OCI-LY1 (cell line): ENCODE measurements at regions not wholly inside any gene's neighbourhood (a gene's known extent, or its start where the extent isn't known, plus 50 kb on each side); places are given as distances from the start of the nearest gene placed in this dataset.
"Not testable (repeated sequence)": the region's sequence is repeated elsewhere in the genome, so short reads cannot be mapped to it uniquely, and the experiment has no call there.

Experiments used
- H2AFZ ChIP-seq: fragments of 200-600 bp; sonication (generic), shearing (Covaris generic); 2 replicates; pipeline ENCODE4 v1.6.0; 2014; ENCODE audit warnings: antibody characterized with exemption, mild to moderate bottlenecking, low read length
- H3F3A ChIP-seq: fragments of 200-600 bp; sonication (generic), shearing (Covaris generic); 2 replicates; pipeline ENCODE4 v1.6.0; 2014; ENCODE audit warnings: mild to moderate bottlenecking, antibody characterized with exemption, low read length, moderate library complexity; ENCODE audit not compliant: insufficient read depth
- H3K27ac ChIP-seq: fragments of 200-600 bp; sonication (generic); 2 replicates; pipeline ENCODE4 v1.5.1; 2014; ENCODE audit warnings: low read length, mixed run types, mild to moderate bottlenecking, low read depth; ENCODE audit not compliant: poor library complexity, severe bottlenecking
- H3K27me3 ChIP-seq: fragments of 200-600 bp; sonication (generic); 2 replicates; pipeline ENCODE4 v1.6.0; 2014; ENCODE audit warnings: antibody characterized with exemption, mild to moderate bottlenecking, low read length, moderate library complexity; ENCODE audit not compliant: insufficient read depth
- H3K36me3 ChIP-seq: fragments of 200-600 bp; sonication (generic); 2 replicates; pipeline ENCODE4 v1.6.1; 2014; ENCODE audit warnings: mild to moderate bottlenecking, antibody characterized with exemption, low read length, moderate library complexity, mixed read lengths; ENCODE audit not compliant: insufficient read depth
- H3K4me1 ChIP-seq: fragments of 200-600 bp; sonication (generic); 2 replicates; pipeline ENCODE4 v1.5.1; 2014; ENCODE audit warnings: mild to moderate bottlenecking, low read length, moderate library complexity; ENCODE audit not compliant: insufficient read depth, severe bottlenecking
- H3K4me2 ChIP-seq: fragments of 200-600 bp; sonication (generic), shearing (Covaris generic); 2 replicates; pipeline ENCODE4 v1.6.1; 2014; ENCODE audit warnings: low read length
- H3K4me3 ChIP-seq: fragments of 200-600 bp; sonication (generic); 2 replicates; pipeline ENCODE4 v1.5.1; 2014; ENCODE audit warnings: low read length, low read depth, mild to moderate bottlenecking, mixed read lengths; ENCODE audit not compliant: poor library complexity, severe bottlenecking
- H3K79me2 ChIP-seq: fragments of 200-600 bp; shearing (Covaris generic); 2 replicates; pipeline ENCODE4 v1.6.1; 2016; ENCODE audit warnings: mixed run types, low read length, mixed read lengths; ENCODE audit not compliant: insufficient read depth
- H3K9ac ChIP-seq: fragments of 200-600 bp; sonication (generic), shearing (Covaris generic); 2 replicates; pipeline ENCODE4 v1.6.1; 2014; ENCODE audit warnings: mild to moderate bottlenecking, low read length, mixed read lengths
- H3K9me2 ChIP-seq: fragments of 200-600 bp; sonication (generic), shearing (Covaris generic); 2 replicates; pipeline ENCODE4 v1.6.1; 2014; ENCODE audit warnings: low read depth, mild to moderate bottlenecking, low read length, mixed read lengths
- H3K9me3 ChIP-seq: fragments of 200-600 bp; shearing (Covaris generic); 2 replicates; pipeline ENCODE4 v1.6.1; 2014; ENCODE audit warnings: low read length, mixed read lengths
- H4K20me1 ChIP-seq: fragments of 200-600 bp; sonication (generic), shearing (Covaris generic); 2 replicates; pipeline ENCODE4 v1.6.0; 2016; ENCODE audit warnings: mild to moderate bottlenecking, low read length; ENCODE audit not compliant: insufficient read depth
- EZH2 ChIP-seq: fragments of 200-600 bp; sonication (generic), shearing (Covaris generic); IDR thresholded peaks from 2 replicates; pipeline ENCODE4 v1.8.0; 2017; ENCODE audit warnings: borderline replicate concordance, mixed run types, mild to moderate bottlenecking, antibody characterized with exemption, low read length, moderate library complexity, mixed read lengths
- TF ChIP-seq, protein P1 (sequence below): fragments of 200-600 bp; sonication (generic), shearing (Covaris generic); IDR thresholded peaks from 2 replicates; pipeline ENCODE4 v1.5.1; 2017; ENCODE audit warnings: mild to moderate bottlenecking, antibody characterized with exemption, low read length, moderate library complexity, mixed read lengths

DNA sequence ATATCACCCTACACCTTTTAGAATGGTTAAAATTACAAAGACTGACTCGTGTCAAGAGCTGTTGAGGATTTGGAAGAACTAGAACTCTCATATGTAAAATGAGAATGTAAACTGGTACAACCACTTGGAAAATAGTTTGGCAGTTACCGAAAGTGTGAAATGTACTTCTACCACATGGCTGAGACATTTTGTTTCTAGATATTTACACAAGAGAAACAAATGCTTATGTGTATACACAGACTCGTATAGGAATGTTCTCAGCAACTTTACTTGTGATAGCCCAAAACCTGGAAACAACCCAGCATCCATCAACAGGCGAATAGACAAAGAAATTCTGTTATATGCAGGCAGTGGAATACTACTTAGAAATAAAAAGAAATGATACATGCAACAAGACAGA, 103.0 kb downstream of the BRMS1L start:
- H2AFZ ChIP-seq: no peak overlapping the region
- TF ChIP-seq, protein P1, sequence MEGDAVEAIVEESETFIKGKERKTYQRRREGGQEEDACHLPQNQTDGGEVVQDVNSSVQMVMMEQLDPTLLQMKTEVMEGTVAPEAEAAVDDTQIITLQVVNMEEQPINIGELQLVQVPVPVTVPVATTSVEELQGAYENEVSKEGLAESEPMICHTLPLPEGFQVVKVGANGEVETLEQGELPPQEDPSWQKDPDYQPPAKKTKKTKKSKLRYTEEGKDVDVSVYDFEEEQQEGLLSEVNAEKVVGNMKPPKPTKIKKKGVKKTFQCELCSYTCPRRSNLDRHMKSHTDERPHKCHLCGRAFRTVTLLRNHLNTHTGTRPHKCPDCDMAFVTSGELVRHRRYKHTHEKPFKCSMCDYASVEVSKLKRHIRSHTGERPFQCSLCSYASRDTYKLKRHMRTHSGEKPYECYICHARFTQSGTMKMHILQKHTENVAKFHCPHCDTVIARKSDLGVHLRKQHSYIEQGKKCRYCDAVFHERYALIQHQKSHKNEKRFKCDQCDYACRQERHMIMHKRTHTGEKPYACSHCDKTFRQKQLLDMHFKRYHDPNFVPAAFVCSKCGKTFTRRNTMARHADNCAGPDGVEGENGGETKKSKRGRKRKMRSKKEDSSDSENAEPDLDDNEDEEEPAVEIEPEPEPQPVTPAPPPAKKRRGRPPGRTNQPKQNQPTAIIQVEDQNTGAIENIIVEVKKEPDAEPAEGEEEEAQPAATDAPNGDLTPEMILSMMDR: no peak
- TF ChIP-seq EZH2: no peak
- H3F3A ChIP-seq: no peaks in the 10 kb centered on the region
- no peak overlapping the region for H3K27ac ChIP-seq
- H3K4me3 ChIP-seq: no peak overlapping the region
- H3K4me1 ChIP-seq: no peaks in the 10 kb centered on the region
- no peaks in the 10 kb centered on the region for H3K79me2 ChIP-seq
- H3K36me3 ChIP-seq: no peaks in the 10 kb centered on the region
- H4K20me1 ChIP-seq: no peaks in the 10 kb centered on the region; the same call in 1 of the 2 replicates
- H3K9ac ChIP-seq: no peak overlapping the region
- H3K9me2 ChIP-seq: no peaks in the 10 kb centered on the region
- H3K9me3 ChIP-seq: no peaks in the 10 kb centered on the region
- H3K27me3 ChIP-seq: no peaks in the 10 kb centered on the region
- H3K4me2 ChIP-seq: no peak overlapping the region

DNA sequence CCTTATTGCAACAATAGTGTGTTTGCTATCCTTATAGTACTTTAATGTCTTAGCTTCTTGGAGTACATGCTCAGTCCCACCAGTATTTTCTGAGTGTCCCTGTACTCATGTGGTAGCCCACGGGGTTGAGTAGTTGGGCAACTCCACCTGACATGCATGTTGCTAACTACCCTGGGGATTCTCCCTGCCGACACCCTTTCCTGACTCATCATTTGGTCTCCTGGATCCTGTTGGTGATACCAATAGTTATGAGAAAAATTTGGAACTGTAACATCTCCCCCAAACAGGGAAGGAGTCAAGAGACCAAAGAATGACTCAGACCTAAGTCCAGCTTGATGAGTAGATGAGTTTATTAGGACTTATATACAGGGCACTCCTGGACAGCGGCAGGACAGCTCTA, 101.6 kb downstream of the BRMS1L start:
- Histone ChIP-seq H3K9me2 (no peaks in the 10 kb centered on the region), H3K4me3 (no peak overlapping the region), H3K27me3 (no peaks in the 10 kb centered on the region)

DNA sequence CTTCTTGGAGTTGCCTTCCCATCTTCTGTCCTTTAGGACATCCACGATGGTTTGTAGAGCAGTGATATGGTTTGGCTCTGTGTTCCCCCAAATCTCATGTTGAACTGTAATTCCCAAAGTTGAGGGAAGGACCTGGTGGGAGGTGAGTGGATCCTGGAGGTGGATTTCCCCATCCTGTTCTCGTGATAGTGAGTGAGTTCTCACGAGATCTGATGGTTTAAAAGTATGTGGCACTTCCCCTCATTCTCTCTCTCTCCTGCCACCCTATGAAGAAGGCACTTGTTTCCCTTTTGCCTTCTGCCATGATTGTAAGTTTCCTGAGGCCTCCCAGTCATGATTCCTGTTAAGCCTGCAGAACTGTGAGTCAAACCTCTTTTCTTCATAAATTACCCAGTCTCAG, 99.2 kb downstream of the BRMS1L start:
- H3K4me3 ChIP-seq: no peak overlapping the region
- no peaks in the 10 kb centered on the region for H3K79me2 ChIP-seq
- H3K9ac ChIP-seq: no peak overlapping the region
- no peaks in the 10 kb centered on the region for H3K27me3 ChIP-seq
- no peaks in the 10 kb centered on the region for H3K9me2 ChIP-seq
- no peaks in the 10 kb centered on the region for H3K9me3 ChIP-seq
- no peaks in the 10 kb centered on the region for H3F3A ChIP-seq
- TF ChIP-seq, protein P1: no peak
- TF ChIP-seq EZH2: no peak
- H3K4me2 ChIP-seq: no peak overlapping the region
- H3K4me1 ChIP-seq: no peaks in the 10 kb centered on the region
- H2AFZ ChIP-seq: no peak overlapping the region
- no peaks in the 10 kb centered on the region; the same call in 1 of the 2 replicates for H4K20me1 ChIP-seq
- no peaks in the 10 kb centered on the region for H3K36me3 ChIP-seq
- H3K27ac ChIP-seq: no peak overlapping the region

More for the DNA sequence above, 101.6 kb downstream of the BRMS1L start:
- H3K36me3 ChIP-seq: no peaks in the 10 kb centered on the region
- H4K20me1 ChIP-seq: no peaks in the 10 kb centered on the region; the same call in 1 of the 2 replicates
- no peaks in the 10 kb centered on the region for H3K79me2 ChIP-seq
- H3K9ac ChIP-seq: no peak overlapping the region
- H3K9me3 ChIP-seq: no peaks in the 10 kb centered on the region
- no peak overlapping the region for H2AFZ ChIP-seq
- no peak overlapping the region for H3K4me2 ChIP-seq
- no peaks in the 10 kb centered on the region for H3K4me1 ChIP-seq
- H3K27ac ChIP-seq: no peak overlapping the region
- H3F3A ChIP-seq: no peaks in the 10 kb centered on the region
- TF ChIP-seq, protein P1: no peak
- no peak for TF ChIP-seq EZH2

DNA sequence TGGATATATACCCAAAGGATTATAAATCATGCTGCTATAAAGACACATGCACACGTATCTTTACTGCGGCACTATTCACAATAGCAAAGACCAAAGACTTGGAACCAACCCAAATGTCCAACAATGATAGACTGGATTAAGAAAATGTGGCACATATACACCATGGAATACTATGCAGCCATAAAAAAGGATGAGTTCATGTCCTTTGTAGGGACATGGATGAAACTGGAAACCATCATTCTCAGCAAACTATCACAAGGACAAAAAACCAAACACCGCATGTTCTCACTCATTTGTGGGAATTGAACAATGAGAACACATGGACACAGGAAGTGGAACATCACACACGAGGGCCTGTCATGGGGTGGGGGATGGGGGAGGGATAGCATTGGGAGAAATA, 96.5 kb downstream of the BRMS1L start:
- H3K4me3 ChIP-seq, H3K27me3 ChIP-seq, H3K4me1 ChIP-seq, H3K9me2 ChIP-seq, H3K27ac ChIP-seq, H3F3A ChIP-seq, H3K4me2 ChIP-seq, H2AFZ ChIP-seq, H3K79me2 ChIP-seq, H3K9ac ChIP-seq, H3K9me3 ChIP-seq, H3K36me3 ChIP-seq, H4K20me1 ChIP-seq: not testable (repeated sequence)
